ENCODE measurements at regions not wholly inside any gene's neighbourhood (a gene's known extent, or its start where the extent isn't known, plus 50 kb on each side); places are given as distances from the start of the nearest gene placed in this dataset.

GRCh38 chr10:9069136-9069535 lies 1014.6 kb downstream of the GATA3 start:
- Mint-ChIP-seq H3K27me3 (ENCODE audit: low read depth in 2 of 2) (no peaks in the 10 kb centered on the region), H3K4me1 (no peaks in the 10 kb centered on the region), H3K4me3 (no peak overlapping the region), H3K9me3 (no peaks in the 10 kb centered on the region), H3K36me3 (no peaks in the 10 kb centered on the region), H3K27ac (no peak overlapping the region)
- Histone ChIP-seq H3K9me3 (ENCODE audit: control insufficient read depth, insufficient read depth, low read length) (no peaks in the 10 kb centered on the region), H3K4me1 (ENCODE audit: control insufficient read depth, insufficient read depth, low read length) (no peaks in the 10 kb centered on the region), H3K4me3 (ENCODE audit: low read length) (no peak overlapping the region), H3K27ac (ENCODE audit: low read length) (no peak overlapping the region), H3K27me3 (ENCODE audit: control insufficient read depth, insufficient read depth, low read length) (no peaks in the 10 kb centered on the region), H3K36me3 (ENCODE audit: control insufficient read depth, insufficient read depth, low read length) (no peaks in the 10 kb centered on the region)
- intact Hi-C loops (cut with micrococcal nuclease): no loop called here
- no peak for TF ChIP-seq CTCF (IDR thresholded peaks at IDR 0.05)
- ATAC-seq (no peak), DNase-seq (no peak)
- 85% methylated on average over 3 of the region's 4 CpGs for WGBS (ENCODE audit: insufficient coverage)

- Histone ChIP-seq H3K27me3 (ENCODE audit: control insufficient read depth, insufficient read depth, low read length) (no peaks in the 10 kb centered on the region), H3K4me3 (ENCODE audit: low read length) (no peak overlapping the region), H3K36me3 (ENCODE audit: control insufficient read depth, insufficient read depth, low read length) (no peaks in the 10 kb centered on the region), H3K4me1 (ENCODE audit: control insufficient read depth, insufficient read depth, low read length) (no peaks in the 10 kb centered on the region), H3K27ac (ENCODE audit: low read length) (no peak overlapping the region), H3K9me3 (ENCODE audit: control insufficient read depth, insufficient read depth, low read length) (no peaks in the 10 kb centered on the region)
- no peak for TF ChIP-seq CTCF (IDR thresholded peaks at IDR 0.05)
- no peak for DNase-seq
- Mint-ChIP-seq H3K36me3 (no peaks in the 10 kb centered on the region), H3K4me1 (no peaks in the 10 kb centered on the region), H3K27me3 (ENCODE audit: low read depth in 2 of 2) (peaks cover 0 to 12% of the 10 kb centered on the region in 2 donors), H3K4me3 (no peak overlapping the region), H3K27ac (no peak overlapping the region), H3K9me3 (peaks cover 2 to 3% of the 10 kb centered on the region in 2 donors)
- WGBS (ENCODE audit: insufficient coverage): no CpG with 5 or more reads among the region's 1 CpG
- intact Hi-C loops (cut with micrococcal nuclease): no loop called here
- ATAC-seq: no peak
Observed at GRCh38 chr10:9075420-9075819, 1020.9 kb downstream of the GATA3 start.

- ATAC-seq: no peak
- no peaks in the 10 kb centered on the region for H3K4me1 ChIP-seq (ENCODE audit: control insufficient read depth, insufficient read depth, low read length)
- Mint-ChIP-seq H3K27me3 (ENCODE audit: low read depth in 2 of 2) (peaks cover 0 to 12% of the 10 kb centered on the region in 2 donors), H3K4me3 (no peak overlapping the region), H3K27ac (no peak overlapping the region), H3K36me3 (no peaks in the 10 kb centered on the region), H3K4me1 (no peaks in the 10 kb centered on the region), H3K9me3 (peaks cover 2 to 3% of the 10 kb centered on the region in 2 donors)
- intact Hi-C loops (cut with micrococcal nuclease): no loop called here
- H3K9me3 ChIP-seq (ENCODE audit: control insufficient read depth, insufficient read depth, low read length): no peaks in the 10 kb centered on the region
- no peak for DNase-seq
- WGBS (ENCODE audit: insufficient coverage): 45% methylated on average over 1 of the region's 2 CpGs
- H3K27me3 ChIP-seq (ENCODE audit: control insufficient read depth, insufficient read depth, low read length): no peaks in the 10 kb centered on the region
- H3K4me3 ChIP-seq (ENCODE audit: low read length): no peak overlapping the region
- TF ChIP-seq CTCF (IDR thresholded peaks at IDR 0.05): no peak
- no peaks in the 10 kb centered on the region for H3K36me3 ChIP-seq (ENCODE audit: control insufficient read depth, insufficient read depth, low read length)
- no peak overlapping the region for H3K27ac ChIP-seq (ENCODE audit: low read length)
Observed at GRCh38 chr10:9076066-9076465, 1021.6 kb downstream of the GATA3 start.

- no peak overlapping the region for H3K4me3 Mint-ChIP-seq
- H3K9me3 Mint-ChIP-seq: peaks cover 2 to 3% of the 10 kb centered on the region in 2 donors
- no peak overlapping the region for H3K4me3 ChIP-seq (ENCODE audit: low read length)
- H3K27me3 Mint-ChIP-seq (ENCODE audit: low read depth in 2 of 2): peaks cover 0 to 10% of the 10 kb centered on the region in 2 donors
- 83% methylated on average over 1 of the region's 2 CpGs for WGBS (ENCODE audit: insufficient coverage)
- H3K27ac ChIP-seq (ENCODE audit: low read length): no peak overlapping the region
- H3K27me3 ChIP-seq (ENCODE audit: control insufficient read depth, insufficient read depth, low read length): no peaks in the 10 kb centered on the region
- ATAC-seq (no peak), DNase-seq (no peak)
- no peaks in the 10 kb centered on the region for H3K9me3 ChIP-seq (ENCODE audit: control insufficient read depth, insufficient read depth, low read length)
- no peaks in the 10 kb centered on the region for H3K4me1 ChIP-seq (ENCODE audit: control insufficient read depth, insufficient read depth, low read length)
- intact Hi-C loops (cut with micrococcal nuclease): no loop called here
- no peak overlapping the region for H3K27ac Mint-ChIP-seq
- no peaks in the 10 kb centered on the region for H3K36me3 Mint-ChIP-seq
- TF ChIP-seq CTCF (IDR thresholded peaks at IDR 0.05): no peak
- H3K4me1 Mint-ChIP-seq: peaks cover 0 to 6% of the 10 kb centered on the region in 2 donors
- H3K36me3 ChIP-seq (ENCODE audit: control insufficient read depth, insufficient read depth, low read length): no peaks in the 10 kb centered on the region
Observed at GRCh38 chr10:9081253-9081652, 1026.8 kb downstream of the GATA3 start.
